Stimulated activated CD4-positive, alpha-beta T cell treated with anti-CD3 and anti-CD28 coated beads, Interleukin-1b, Interleukin-23, amount 100 ng/mL, for 48 hours (primary cell): ENCODE measurements at regions not wholly inside any gene's neighbourhood (a gene's known extent, or its start where the extent isn't known, plus 50 kb on each side); places are given as distances from the start of the nearest gene placed in this dataset.
"Not testable (repeated sequence)": the region's sequence is repeated elsewhere in the genome, so short reads cannot be mapped to it uniquely, and the experiment has no call there.

Source experiments
- DNase-seq: peaks from one replicate; pipeline ENCODE4 v3.0.0-alpha.2; 2020

DNA sequence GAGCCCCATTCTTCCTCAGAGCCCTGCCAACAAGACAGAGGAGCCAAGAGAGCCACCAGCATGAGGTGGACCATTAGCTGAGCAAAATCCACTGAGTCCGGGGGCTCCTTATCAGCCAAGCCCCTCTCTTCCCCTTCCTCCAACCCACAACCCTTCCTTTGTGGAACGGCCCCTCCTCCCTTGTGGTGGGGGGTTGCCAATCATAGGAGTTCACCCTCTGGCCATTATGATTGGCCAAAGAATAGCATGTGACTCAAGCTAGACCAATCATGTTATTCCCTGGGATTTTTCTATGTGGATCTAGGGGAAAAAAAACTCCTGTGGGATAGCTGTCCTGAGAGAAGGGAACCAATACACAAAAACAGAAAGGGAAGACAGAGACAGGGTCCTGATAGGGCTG, 120.5 kb downstream of the C16orf95 start:
- DNase-seq: no peak

DNA sequence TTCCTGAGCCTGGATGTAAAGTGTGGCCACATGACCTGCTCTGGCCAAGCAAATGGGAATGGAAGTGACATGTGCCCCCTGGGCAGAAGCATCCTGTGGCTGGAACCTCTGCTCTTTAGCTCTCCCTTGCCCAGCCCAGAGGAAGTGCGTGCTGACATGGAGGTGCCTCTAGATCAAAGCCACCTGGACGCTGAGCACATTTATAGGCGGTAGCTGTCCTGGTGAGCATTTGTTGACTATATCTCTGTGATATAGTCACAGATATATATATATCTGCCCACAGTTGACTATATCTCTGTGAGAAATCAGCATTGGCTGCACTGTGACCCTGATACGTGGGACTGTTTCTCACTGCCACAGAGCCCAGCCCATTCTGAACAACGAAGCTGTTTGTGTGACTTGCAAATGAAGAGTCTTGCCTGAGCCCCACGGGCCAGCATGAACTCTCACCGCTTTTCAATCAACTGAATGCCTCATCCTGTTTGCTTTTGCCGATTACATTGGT, 118.8 kb downstream of the C16orf95 start:
- no peak for DNase-seq

DNA sequence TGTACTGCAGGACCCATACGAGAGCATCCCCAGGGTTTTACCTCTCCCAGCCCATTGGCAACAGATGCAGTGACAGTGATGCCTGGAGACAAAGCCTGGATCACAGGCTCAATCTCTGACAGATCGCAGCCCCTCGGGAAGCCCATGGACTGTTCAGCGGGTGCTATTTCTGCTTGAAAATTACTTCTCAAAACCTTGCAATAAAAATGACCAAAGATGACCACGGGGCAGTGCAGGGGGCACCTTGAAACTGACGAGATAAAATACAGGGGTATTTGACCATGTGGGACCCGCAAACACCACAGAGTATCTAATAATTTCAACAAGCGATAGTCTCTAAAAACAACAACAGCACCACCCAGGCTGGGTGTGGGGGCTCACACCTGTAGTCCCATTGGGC, 118.3 kb downstream of the C16orf95 start:
- DNase-seq: no peak

- DNase-seq: no peak
Measured at GRCh38 chr16:87199379-87199778, 117.8 kb downstream of the C16orf95 start.

GRCh38 chr16:87199901-87200300, 117.3 kb downstream of the C16orf95 start:
- no peak for DNase-seq

- DNase-seq: no peak
Measured at GRCh38 chr16:87200637-87201036, 116.6 kb downstream of the C16orf95 start.

DNA sequence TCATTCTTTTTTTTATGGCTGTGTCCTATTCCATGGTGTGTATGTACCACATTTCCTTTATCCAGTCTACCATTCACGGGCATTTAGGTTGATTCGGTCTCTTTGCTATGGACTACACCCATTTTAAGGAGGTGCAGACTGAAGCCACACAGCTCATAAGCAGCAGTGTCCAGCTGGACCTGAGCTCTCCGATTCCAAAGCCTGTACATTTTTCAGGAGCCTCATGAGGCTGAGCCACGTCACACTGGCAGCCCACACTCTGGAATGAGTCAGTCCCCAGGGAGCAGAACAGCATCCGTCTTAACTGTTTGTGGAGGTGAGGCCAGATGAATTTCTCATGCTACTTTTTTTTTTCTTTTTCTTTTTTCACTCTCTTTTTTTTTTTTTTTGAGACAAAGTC, 116.1 kb downstream of the C16orf95 start:
- no peak for DNase-seq

- no peak for DNase-seq
Measured at GRCh38 chr16:87201790-87202189, 115.4 kb downstream of the C16orf95 start.

DNA sequence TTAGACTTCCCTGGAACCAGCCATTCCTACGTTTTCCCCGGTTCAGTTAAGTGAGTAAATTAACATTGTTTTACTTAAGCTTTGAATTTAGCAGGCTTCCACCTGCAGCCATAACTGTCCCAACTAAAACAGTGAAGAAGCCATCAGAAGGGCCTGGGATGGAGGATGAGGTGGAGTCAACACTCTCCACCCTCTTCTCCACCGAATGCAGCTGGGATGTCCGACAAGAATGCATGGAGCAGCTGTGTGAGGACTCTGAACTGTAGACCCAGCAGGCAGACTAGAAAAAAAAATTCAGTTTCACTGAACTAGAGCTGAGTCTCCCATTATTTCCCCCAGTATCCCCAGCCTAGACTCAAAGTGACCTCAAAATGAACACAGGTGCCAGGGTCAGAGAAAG, 114.8 kb downstream of the C16orf95 start:
- DNase-seq: no peak

DNA sequence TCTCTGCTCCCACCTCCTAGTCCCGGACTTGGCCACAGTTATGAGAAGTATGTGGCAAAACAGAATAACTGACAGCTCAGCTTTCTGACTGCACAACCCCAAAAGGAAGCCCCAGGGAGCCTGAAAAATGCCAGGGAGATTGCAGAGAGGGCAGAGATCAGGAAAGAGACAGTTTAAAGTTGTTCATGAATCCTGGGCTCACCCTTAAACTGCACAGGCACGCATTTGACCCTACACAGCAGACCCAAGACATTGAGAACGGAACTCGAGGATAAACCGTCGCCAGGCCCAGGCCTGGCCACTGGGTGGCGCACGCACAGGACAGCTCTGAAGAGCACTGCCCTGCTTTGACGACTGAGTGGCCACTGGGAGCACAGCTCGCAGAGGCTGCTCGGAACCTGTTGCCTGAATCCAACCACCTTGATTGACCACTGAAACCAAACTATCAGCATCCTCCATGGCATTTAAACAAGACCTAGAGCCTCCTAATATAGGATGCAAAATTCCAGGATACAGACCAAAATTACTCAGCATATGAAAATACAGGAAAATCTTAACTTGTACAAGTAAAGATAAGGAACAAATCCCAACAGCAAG, 114.0 kb downstream of the C16orf95 start:
- peak; percentile 51 for DNase-seq

GRCh38 chr16:87206646-87207451, 110.3 kb downstream of the C16orf95 start:
- no peak for DNase-seq

DNA sequence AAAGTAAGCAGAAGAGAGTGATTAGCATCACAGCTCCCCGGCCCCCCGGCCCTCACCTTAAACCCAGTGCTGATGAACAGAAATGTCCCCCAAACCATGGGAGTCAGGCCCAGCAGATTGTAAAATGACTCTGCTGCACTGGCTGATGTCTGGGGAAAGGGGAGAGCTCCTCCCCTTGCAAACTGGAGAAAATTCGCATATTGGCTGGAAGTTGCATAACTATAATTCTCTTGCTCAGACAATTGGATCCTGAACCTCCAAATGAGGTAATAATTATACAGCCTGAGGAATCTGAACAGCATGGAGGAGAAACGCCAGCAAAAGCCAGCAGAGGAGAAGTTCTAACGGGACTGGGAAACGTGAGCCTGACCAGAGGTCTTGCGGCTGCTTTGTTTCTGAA, 109.7 kb downstream of the C16orf95 start:
- no peak for DNase-seq

- no peak for DNase-seq
Measured at GRCh38 chr16:87207965-87208364, 109.2 kb downstream of the C16orf95 start.

GRCh38 chr16:87208968-87209367, 108.2 kb downstream of the C16orf95 start:
- not testable (repeated sequence) for DNase-seq

GRCh38 chr16:87209808-87210512, 107.2 kb downstream of the C16orf95 start:
- no peak for DNase-seq

- DNase-seq: no peak
Measured at GRCh38 chr16:87210894-87211293, 106.3 kb downstream of the C16orf95 start.

- no peak for DNase-seq
Measured at GRCh38 chr16:87212026-87212425, 105.2 kb downstream of the C16orf95 start.

- DNase-seq: no peak
Measured at GRCh38 chr16:87213536-87213935, 103.7 kb downstream of the C16orf95 start.

- DNase-seq: no peak
Measured at GRCh38 chr16:87216148-87216840, 100.9 kb downstream of the C16orf95 start.

DNA sequence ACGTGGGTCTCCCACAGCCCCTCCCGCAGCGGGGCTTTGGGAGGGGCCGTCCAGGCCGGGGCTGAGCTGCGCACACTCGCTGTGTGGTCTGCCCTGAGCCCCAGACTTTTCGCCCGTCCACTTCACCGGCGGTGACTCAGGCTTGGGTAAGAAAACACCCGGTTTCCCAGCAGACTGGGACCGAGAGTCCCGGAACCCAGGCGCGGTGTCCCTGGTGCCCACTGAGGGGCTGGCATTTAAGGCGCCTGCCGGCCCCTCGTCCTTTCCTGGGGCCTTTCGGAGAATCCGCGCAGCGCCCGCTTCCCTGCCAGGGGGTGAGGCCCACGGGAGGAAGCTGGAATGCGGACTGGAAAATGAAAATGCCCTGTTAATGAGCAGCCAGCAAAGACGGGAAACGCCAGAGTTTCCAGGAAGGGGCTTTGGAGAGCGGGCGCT, 100.3 kb downstream of the C16orf95 start:
- DNase-seq: no peak

- DNase-seq: not testable (repeated sequence)
Measured at GRCh38 chr16:87217802-87218201, 99.4 kb downstream of the C16orf95 start.

- DNase-seq: no peak
Measured at GRCh38 chr16:87218281-87219055, 98.7 kb downstream of the C16orf95 start.
